K562 (cell line): ENCODE measurements at regions not wholly inside any gene's neighbourhood (a gene's known extent, or its start where the extent isn't known, plus 50 kb on each side); places are given as distances from the start of the nearest gene placed in this dataset.

Experiments used
- ATAC-seq: fragments of 200-7000 bp; cut with Tn5 transposase; 3 replicates; pipeline ENCODE4 v1.9.1; 2020; ENCODE audit warnings: moderate library complexity
- BruUV-seq: library from RNA; stranded (reverse); fragments of 400-500 nt; replicated peaks from 2 replicates; lab custom pipeline; 2021; lab: Mats Ljungman, UMichigan
- CTCF ChIA-PET: fragments of 300-600 bp; formaldehyde crosslinking; extraction: SDS; loops from one replicate; lab custom pipeline; 2021; ENCODE audit warnings: low intra/inter-chr PET ratio; lab: Yijun Ruan, JAX
- POLR2A ChIA-PET: fragments of 300-600, 350-650 bp; sonication (Branson Sonifier 250); formaldehyde crosslinking; extraction: SDS; loops from one replicate; lab custom pipeline; 2021; ENCODE audit warnings: antibody characterized with exemption, inconsistent platforms; lab: Yijun Ruan, JAX
- DNase-seq, 4 experiments: peaks; one replicate each; pipeline versions ENCODE4 v3.0.0 to v3.0.0-alpha.2; 2011 to 2018; ENCODE audit warnings: low spot score in 3 of 4, mixed read lengths in 3 of 4; ENCODE audit errors: extremely low read depth in 1 of 4
- FAIRE-seq: peaks from 2 replicates; lab custom pipeline; 2011; peaks lifted over from hg19 to GRCh38; lab: Jason Lieb, UNC
- H2AFZ ChIP-seq: 2 replicates; pipeline ENCODE4 v1.6.0; 2011; ENCODE audit warnings: low read depth, low read length, control low read depth, inconsistent platforms
- H3K27ac ChIP-seq: fragments of 200-600 bp; 3 replicates; pipeline ENCODE4 v1.8.0; 2011; ENCODE audit warnings: low read depth, mild to moderate bottlenecking, control low read depth, inconsistent platforms, low read length, moderate library complexity, mixed read lengths; ENCODE audit errors: extremely low read depth
- H3K27me3 ChIP-seq, 2 experiments: fragments of 300-600 bp in 1 of 2; 2 replicates in 1 of 2; 3 replicates in 1 of 2; pipeline versions ENCODE4 v1.6.0 to v1.8.0; 2011; ENCODE audit warnings: inconsistent platforms in 2 of 2, low read length in 2 of 2, mild to moderate bottlenecking in 1 of 2, mixed read lengths in 1 of 2, moderate library complexity in 1 of 2; ENCODE audit not compliant: control insufficient read depth in 2 of 2, insufficient read depth in 2 of 2
- H3K36me3 ChIP-seq: fragments of 300-600 bp; 3 replicates; pipeline ENCODE4 v1.8.0; 2011; ENCODE audit warnings: mild to moderate bottlenecking, low read length, inconsistent platforms; ENCODE audit not compliant: control insufficient read depth, insufficient read depth
- H3K4me1 ChIP-seq, 2 experiments: fragments of 200-600 bp in 1 of 2; replicated peaks in 1 of 2; 2 replicates in 1 of 2; 3 replicates in 1 of 2; pipeline versions ENCODE4 v1.5.1 to v1.8.0; 2011; ENCODE audit warnings: inconsistent platforms in 2 of 2, low read length in 2 of 2, mild to moderate bottlenecking in 1 of 2, mixed read lengths in 1 of 2, moderate library complexity in 1 of 2; ENCODE audit not compliant: control insufficient read depth in 2 of 2, insufficient read depth in 2 of 2
- H3K4me2 ChIP-seq: 2 replicates; pipeline ENCODE4 v1.6.1; 2011; ENCODE audit warnings: low read length, control low read depth, inconsistent platforms, mixed read lengths; ENCODE audit not compliant: insufficient read depth
- H3K4me3 ChIP-seq: fragments of 200-600 bp; sonication (generic), shearing (Covaris generic); 2 replicates; pipeline ENCODE4 v1.5.1; 2016; ENCODE audit warnings: control low read depth, inconsistent platforms
- H3K79me2 ChIP-seq: fragments of 200-600 bp; 3 replicates; pipeline ENCODE4 v1.8.0; 2011; ENCODE audit warnings: low read length, inconsistent platforms; ENCODE audit not compliant: control insufficient read depth, insufficient read depth
- H3K9ac ChIP-seq, 2 experiments: 2 replicates each; pipeline versions ENCODE4 v1.6.0 to v1.6.1; 2011; ENCODE audit warnings: low read depth in 2 of 2, low read length in 2 of 2, control low read depth in 1 of 2, inconsistent platforms in 1 of 2, mild to moderate bottlenecking in 1 of 2, mixed read lengths in 1 of 2; ENCODE audit not compliant: insufficient read depth in 1 of 2
- H3K9me1 ChIP-seq: one replicate; pipeline ENCODE4 v1.6.0; 2011; ENCODE audit warnings: inconsistent platforms, mild to moderate bottlenecking, low read length, moderate library complexity; ENCODE audit not compliant: control insufficient read depth, insufficient read depth
- H3K9me3 ChIP-seq: replicated peaks from 2 replicates; pipeline ENCODE4 v1.5.1; 2011; ENCODE audit warnings: low read depth, low read length, inconsistent platforms; ENCODE audit not compliant: control insufficient read depth, insufficient read depth
- H4K20me1 ChIP-seq: replicated peaks from 2 replicates; pipeline ENCODE4 v1.6.1; 2011; ENCODE audit warnings: low read length, inconsistent platforms, mixed read lengths; ENCODE audit not compliant: control insufficient read depth, insufficient read depth
- CBX3 ChIP-seq, 2 experiments: IDR thresholded peaks; 1 replicate in 1 of 2; 2 replicates in 1 of 2; pipeline ENCODE4 v1.6.1; 2012; ENCODE audit warnings: inconsistent platforms in 2 of 2, low read length in 2 of 2, borderline replicate concordance in 1 of 2, control low read depth in 1 of 2
- FOXA1 ChIP-seq: fragments of 450-650 bp; IDR thresholded peaks from 2 replicates; pipeline ENCODE4 v1.6.1; 2016; ENCODE audit warnings: mild to moderate bottlenecking, borderline replicate concordance
- GABPB1 ChIP-seq: sonication (generic); formaldehyde crosslinking; IDR thresholded peaks from 2 replicates; pipeline ENCODE4 v1.8.0; 2022; ENCODE audit warnings: mild to moderate bottlenecking, missing genetic modification reagents
- HDGF ChIP-seq: fragments of 450-650 bp; IDR thresholded peaks from 2 replicates; pipeline ENCODE4 v1.6.1; 2016
- MEIS2 ChIP-seq: fragments of 450-650 bp; IDR thresholded peaks from 2 replicates; pipeline ENCODE4 v1.6.1; 2014; ENCODE audit warnings: mild to moderate bottlenecking; ENCODE audit not compliant: partially characterized antibody
- NONO ChIP-seq, 2 experiments: fragments of 200-400 bp in 1 of 2; fragments of 450-650 bp in 1 of 2; formaldehyde crosslinking in 1 of 2; IDR thresholded peaks; 2 replicates each; pipeline ENCODE4 v1.6.1; 2017; ENCODE audit warnings: low read depth in 2 of 2, mild to moderate bottlenecking in 2 of 2, moderate library complexity in 2 of 2, low read length in 1 of 2
- NR3C1 ChIP-seq: sonication (generic); formaldehyde crosslinking; IDR thresholded peaks from 2 replicates; pipeline ENCODE4 v1.8.1; 2022; ENCODE audit warnings: missing genetic modification reagents
- POU5F1 ChIP-seq: fragments of 150-350 bp; IDR thresholded peaks from 2 replicates; pipeline ENCODE4 v1.6.1; 2014; ENCODE audit warnings: borderline replicate concordance, low read length, low read depth, mild to moderate bottlenecking; ENCODE audit not compliant: partially characterized antibody
- SPI1 ChIP-seq: IDR thresholded peaks from 2 replicates; pipeline ENCODE4 v1.6.1; 2011; ENCODE audit warnings: low read depth, low read length, control low read depth, borderline replicate concordance
- SRF ChIP-seq, 2 experiments: fragments of 250-450, 450-650 bp in 1 of 2; sonication (Bioruptor Pico) in 1 of 2; sonication (generic) in 1 of 2; formaldehyde crosslinking; IDR thresholded peaks; 2 replicates each; pipeline versions ENCODE4 v1.5.0 to v1.5.1; 2020 to 2022; ENCODE audit warnings: mild to moderate bottlenecking in 1 of 2, missing genetic modification reagents in 1 of 2
- TCF7L2 ChIP-seq: fragments of 150-350 bp; IDR thresholded peaks from 2 replicates; pipeline ENCODE4 v1.6.1; 2016; ENCODE audit warnings: low read depth, mild to moderate bottlenecking, low read length, moderate library complexity
- WGBS: fragments of 100-300 bp; shearing (Covaris generic); methylation state at CpG from one replicate; pipeline ENCODE4 v1.1.6; 2016; ENCODE audit warnings: low coverage, mixed read lengths; ENCODE audit not compliant: insufficient coverage; ENCODE audit errors: missing lambda C conversion rate; 5-methylcytosine and 5-hydroxymethylcytosine counted together
- in situ Hi-C: fragments of 300-500 bp; cut with MboI; formaldehyde crosslinking; loops from 4 replicates; pipeline ENCODE4 v1.15.0; 2018; ENCODE audit warnings: inconsistent platforms, mixed read lengths
- intact Hi-C: fragments of 100-400 bp; cut with micrococcal nuclease; formaldehyde crosslinking; loops from 2 replicates; pipeline ENCODE4 v1.14.2; 2022
- TF ChIP-seq, protein P1 (sequence below), 2 experiments: fragments of 450-650 bp; conservative IDR thresholded peaks; 2 replicates each; pipeline ENCODE4 v1.6.1; 2017; ENCODE audit warnings: mild to moderate bottlenecking in 2 of 2, moderate library complexity in 2 of 2
- TF ChIP-seq, protein P2 (sequence below): sonication (generic); formaldehyde crosslinking; IDR thresholded peaks from 2 replicates; pipeline ENCODE4 v1.8.1; 2023; ENCODE audit warnings: missing genetic modification reagents, mild to moderate bottlenecking, borderline replicate concordance

DNA sequence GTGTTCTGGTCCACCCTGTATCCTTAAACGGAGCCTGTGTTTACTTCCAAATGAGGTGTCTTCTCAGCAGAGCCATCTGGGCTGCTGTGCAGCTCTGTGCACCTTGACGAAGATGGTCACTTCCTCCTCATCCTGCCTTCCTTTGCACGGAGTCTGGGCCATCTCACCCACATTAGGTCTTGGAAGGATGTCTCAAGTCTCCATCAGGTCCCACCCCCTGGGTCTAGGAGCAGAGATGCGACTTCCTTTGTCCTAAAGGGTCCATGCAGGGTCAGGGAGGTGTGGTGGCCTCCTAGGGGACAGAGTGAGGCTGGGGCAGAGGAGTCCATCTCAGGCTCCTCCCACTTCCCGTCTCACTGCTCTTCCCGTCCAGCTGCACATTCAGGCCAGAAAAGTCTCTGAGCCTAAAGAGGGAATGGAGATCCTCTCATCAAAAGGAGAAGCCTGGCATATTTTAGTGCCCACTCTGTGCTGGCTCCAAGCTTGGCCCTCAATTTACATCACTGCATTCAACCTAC is 209.2 kb downstream of the MATN1 start:
- Histone ChIP-seq H2AFZ (no peak overlapping the region), H3K36me3 (no peaks in the 10 kb centered on the region), H3K27me3 (peaks cover 0 to 22% of the 10 kb centered on the region in 2 experiments; a peak in 2 of 5 replicates), H3K9me1 (no peaks in the 10 kb centered on the region), H3K27ac (no peak overlapping the region), H3K4me3 (no peak overlapping the region), H3K4me1 (no peaks in the 10 kb centered on the region), H3K4me2 (no peak overlapping the region), H3K79me2 (no peaks in the 10 kb centered on the region), H3K9ac (no peak overlapping the region), H3K9me3 (no peaks in the 10 kb centered on the region), H4K20me1 (no peaks in the 10 kb centered on the region)
- DNase-seq (no peak), FAIRE-seq (no peak), ATAC-seq (peak; percentile 60; the same call in 2 of the 3 replicates)
- POLR2A ChIA-PET = interaction anchor here (1.1 to 1.5 kb wide), 2 partner anchors 11 kb away, joined by 3 to 7 read pairs; no protein-coding TSS in a partner anchor
- in situ Hi-C loops = no loop called here
- BruUV-seq = no TSS peak
- CTCF ChIA-PET = no interaction called here
- intact Hi-C loops = no loop called here
- WGBS = 2% methylated on average over 6 of the region's 6 CpGs
- TF ChIP-seq NONO (IDR thresholded peaks at IDR 0.05; ENCODE audit: low read depth in 2 of 2, low read length in 1 of 2) = no peak
- TF ChIP-seq GABPB1 = no peak
- TF ChIP-seq SPI1 = no peak
- no peak for TF ChIP-seq HDGF
- TF ChIP-seq SRF (CRISPR knock-in tag; IDR thresholded peaks at IDR 0.05) = no peak
- no peak for TF ChIP-seq NR3C1
- no peak for TF ChIP-seq POU5F1
- no peak for TF ChIP-seq TCF7L2
- no peak for TF ChIP-seq MEIS2
- TF ChIP-seq FOXA1 = no peak
- TF ChIP-seq, protein P1, sequence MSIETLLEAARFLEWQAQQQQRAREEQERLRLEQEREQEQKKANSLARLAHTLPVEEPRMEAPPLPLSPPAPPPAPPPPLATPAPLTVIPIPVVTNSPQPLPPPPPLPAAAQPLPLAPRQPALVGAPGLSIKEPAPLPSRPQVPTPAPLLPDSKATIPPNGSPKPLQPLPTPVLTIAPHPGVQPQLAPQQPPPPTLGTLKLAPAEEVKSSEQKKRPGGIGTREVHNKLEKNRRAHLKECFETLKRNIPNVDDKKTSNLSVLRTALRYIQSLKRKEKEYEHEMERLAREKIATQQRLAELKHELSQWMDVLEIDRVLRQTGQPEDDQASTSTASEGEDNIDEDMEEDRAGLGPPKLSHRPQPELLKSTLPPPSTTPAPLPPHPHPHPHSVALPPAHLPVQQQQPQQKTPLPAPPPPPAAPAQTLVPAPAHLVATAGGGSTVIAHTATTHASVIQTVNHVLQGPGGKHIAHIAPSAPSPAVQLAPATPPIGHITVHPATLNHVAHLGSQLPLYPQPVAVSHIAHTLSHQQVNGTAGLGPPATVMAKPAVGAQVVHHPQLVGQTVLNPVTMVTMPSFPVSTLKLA (conservative IDR thresholded peaks at IDR 0.05) = no peak
- TF ChIP-seq, protein P2, sequence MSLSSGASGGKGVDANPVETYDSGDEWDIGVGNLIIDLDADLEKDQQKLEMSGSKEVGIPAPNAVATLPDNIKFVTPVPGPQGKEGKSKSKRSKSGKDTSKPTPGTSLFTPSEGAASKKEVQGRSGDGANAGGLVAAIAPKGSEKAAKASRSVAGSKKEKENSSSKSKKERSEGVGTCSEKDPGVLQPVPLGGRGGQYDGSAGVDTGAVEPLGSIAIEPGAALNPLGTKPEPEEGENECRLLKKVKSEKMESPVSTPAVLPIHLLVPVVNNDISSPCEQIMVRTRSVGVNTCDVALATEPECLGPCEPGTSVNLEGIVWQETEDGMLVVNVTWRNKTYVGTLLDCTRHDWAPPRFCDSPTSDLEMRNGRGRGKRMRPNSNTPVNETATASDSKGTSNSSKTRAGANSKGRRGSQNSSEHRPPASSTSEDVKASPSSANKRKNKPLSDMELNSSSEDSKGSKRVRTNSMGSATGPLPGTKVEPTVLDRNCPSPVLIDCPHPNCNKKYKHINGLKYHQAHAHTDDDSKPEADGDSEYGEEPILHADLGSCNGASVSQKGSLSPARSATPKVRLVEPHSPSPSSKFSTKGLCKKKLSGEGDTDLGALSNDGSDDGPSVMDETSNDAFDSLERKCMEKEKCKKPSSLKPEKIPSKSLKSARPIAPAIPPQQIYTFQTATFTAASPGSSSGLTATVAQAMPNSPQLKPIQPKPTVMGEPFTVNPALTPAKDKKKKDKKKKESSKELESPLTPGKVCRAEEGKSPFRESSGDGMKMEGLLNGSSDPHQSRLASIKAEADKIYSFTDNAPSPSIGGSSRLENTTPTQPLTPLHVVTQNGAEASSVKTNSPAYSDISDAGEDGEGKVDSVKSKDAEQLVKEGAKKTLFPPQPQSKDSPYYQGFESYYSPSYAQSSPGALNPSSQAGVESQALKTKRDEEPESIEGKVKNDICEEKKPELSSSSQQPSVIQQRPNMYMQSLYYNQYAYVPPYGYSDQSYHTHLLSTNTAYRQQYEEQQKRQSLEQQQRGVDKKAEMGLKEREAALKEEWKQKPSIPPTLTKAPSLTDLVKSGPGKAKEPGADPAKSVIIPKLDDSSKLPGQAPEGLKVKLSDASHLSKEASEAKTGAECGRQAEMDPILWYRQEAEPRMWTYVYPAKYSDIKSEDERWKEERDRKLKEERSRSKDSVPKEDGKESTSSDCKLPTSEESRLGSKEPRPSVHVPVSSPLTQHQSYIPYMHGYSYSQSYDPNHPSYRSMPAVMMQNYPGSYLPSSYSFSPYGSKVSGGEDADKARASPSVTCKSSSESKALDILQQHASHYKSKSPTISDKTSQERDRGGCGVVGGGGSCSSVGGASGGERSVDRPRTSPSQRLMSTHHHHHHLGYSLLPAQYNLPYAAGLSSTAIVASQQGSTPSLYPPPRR (CRISPR knock-in tag) = no peak
- TF ChIP-seq CBX3 (IDR thresholded peaks at IDR 0.05; ENCODE audit: borderline replicate concordance in 1 of 2, low read length in 2 of 2) = no peak
